TTC549 (cell line): ENCODE measurements at regions not wholly inside any gene's neighbourhood (a gene's known extent, or its start where the extent isn't known, plus 50 kb on each side); places are given as distances from the start of the nearest gene placed in this dataset.

Experiments
- FAIRE-seq: peaks from 2 replicates; lab custom pipeline; 2012; peaks lifted over from hg19 to GRCh38; lab: Jason Lieb, UNC

GRCh38 chr2:122179492-122180165, 424.2 kb downstream of the TSN start:
- FAIRE-seq, result no peak

- FAIRE-seq, result no peak
Observed at GRCh38 chr2:122180972-122181371, 425.5 kb downstream of the TSN start.

GRCh38 chr2:122182616-122183355, 427.3 kb downstream of the TSN start:
- no peak for FAIRE-seq

DNA sequence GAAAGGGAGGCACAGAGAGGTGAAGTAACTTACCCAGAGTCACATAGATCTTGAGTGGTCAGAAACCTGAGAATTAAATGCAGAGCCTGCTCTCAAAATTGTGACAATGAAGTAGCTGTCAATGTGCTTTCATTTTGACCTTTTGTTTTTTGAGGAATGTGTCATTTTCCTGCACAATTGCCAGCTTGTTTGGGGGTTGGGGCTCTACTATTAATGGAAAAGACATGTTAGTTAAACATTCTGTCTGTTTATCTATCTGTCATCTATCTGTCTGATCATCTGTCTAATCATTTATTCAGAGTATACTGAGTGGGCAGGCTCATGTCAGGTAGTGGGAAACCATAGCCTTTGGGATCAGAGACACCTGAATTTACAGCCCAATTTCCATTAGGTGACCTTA, 428.4 kb downstream of the TSN start:
- FAIRE-seq, result no peak

GRCh38 chr2:122186761-122187222, 431.3 kb downstream of the TSN start:
- no peak for FAIRE-seq

DNA sequence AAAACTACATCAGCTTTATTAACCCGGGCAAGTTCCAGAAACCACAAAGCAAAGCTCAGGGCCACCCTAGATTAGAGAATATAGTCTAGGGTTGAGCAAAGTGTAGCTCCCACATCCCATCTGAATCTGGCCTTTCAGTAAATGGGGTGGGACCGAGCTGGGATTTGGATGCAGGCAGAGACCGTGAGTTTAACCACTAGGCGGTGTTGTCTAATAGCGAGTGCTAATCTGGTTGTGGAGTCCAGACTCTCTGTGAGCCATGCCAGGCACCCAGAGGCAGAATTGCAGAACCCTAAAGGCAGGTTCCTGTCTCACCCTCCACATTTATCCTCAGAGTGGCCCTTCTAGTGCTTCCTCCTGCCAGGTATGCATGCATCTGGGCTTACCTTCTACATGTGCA, 435.9 kb downstream of the TSN start:
- no peak for FAIRE-seq

- no peak for FAIRE-seq
Observed at GRCh38 chr2:122193622-122194021, 438.2 kb downstream of the TSN start.

DNA sequence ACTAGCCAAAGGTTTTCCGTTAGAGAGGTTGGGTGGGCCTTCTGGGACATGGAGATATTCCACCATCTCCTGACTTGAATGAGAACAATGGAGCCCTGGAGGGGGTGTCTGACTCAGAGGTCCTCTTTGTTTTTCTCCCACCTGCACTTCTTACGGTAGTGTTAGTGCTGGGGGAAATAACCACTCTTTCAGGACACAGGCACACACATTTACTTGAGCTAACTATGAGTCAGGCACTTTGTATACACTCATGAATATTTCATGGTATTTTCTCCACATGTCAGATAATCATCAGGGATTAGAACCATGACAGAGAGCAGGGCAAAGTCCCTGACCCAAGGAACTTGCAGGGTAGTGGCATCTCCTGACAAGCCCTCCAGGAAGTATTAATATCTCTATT, 439.1 kb downstream of the TSN start:
- no peak for FAIRE-seq

DNA sequence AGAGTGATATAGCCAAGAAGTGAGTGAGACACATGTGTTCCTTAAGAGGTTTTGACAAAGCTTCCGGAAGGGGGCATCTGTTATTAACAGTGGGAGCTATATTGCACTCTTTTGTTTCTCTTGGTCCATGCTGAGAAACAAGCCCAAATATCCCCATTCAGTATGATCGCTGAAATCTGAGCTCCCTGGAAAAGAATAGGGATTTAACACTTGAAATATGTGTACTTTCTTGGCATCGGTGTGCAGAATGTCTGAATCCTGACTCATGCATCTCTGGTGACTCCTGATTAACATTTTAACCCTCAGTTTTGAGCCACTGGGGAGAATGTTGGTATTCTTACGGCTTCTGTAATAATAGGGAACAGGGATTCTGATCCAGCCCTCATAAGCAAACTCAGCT, 448.1 kb downstream of the TSN start:
- FAIRE-seq, result no peak

GRCh38 chr2:122205641-122206040, 450.2 kb downstream of the TSN start:
- no peak for FAIRE-seq

GRCh38 chr2:122206101-122206500, 450.6 kb downstream of the TSN start:
- no peak for FAIRE-seq

DNA sequence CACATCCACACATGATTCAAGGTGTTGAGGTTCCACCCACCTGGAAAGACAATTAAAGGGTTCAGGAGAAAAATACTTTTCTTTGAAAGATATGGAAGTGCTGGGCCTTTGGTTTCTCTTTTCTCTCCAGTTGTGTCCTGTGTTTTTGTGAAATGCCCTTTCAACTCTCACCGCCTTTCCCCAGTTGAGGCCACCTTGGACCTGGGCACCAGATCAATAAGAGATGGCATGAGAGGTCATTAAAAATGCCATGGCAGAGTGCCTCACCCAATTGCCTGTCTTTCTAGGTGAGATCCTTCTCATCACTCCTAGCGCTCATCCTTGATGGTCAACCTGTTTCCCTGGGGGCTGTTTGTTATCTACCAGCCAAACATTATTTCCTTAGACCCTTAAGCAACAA, 453.9 kb downstream of the TSN start:
- FAIRE-seq, result no peak

GRCh38 chr2:122210065-122210464, 454.6 kb downstream of the TSN start:
- FAIRE-seq, result no peak

DNA sequence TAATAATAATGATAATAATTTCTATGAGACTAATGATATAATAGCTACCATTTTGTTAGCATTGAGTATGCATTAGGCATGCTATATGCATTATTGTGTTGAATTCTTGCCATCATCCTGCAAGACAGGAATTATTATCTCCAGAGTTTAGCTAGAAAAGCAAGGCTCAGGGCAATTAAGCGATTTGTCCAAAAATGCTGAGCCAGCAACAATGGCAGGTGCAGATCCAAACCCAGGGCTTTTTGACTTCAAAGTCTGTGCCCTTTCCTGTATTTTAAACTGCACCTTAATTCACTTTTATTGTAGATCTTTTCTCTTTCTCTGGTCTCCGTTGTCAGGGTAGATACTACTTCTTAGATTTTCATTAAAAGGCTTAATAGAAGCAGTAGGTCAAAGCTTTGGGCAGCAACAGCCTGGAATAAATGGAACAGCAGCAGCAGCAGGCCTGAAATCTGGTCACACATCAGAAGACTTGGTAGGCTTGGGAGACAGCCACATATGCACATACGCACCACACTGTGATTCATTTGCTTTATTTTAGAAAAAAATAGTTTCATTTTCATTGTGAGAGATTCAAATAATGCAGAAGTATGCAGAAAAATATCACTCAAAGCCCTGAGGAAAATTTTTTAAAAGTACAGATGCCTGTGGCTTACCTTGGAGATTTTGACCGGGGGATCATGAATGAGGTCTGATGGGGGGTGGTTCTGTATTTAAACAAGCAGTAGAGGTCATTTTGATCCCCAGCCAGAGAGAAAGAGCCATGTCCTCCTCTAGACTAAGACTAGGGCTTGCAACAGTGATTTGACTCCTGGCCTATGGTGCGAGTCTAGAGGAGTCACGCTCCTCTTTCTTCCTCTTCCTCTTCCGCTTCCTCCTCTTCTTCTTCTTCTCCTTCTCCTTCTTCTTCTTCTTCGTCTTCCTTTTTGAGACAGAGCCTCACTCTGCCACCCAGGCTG, 455.7 kb downstream of the TSN start:
- no peak for FAIRE-seq

DNA sequence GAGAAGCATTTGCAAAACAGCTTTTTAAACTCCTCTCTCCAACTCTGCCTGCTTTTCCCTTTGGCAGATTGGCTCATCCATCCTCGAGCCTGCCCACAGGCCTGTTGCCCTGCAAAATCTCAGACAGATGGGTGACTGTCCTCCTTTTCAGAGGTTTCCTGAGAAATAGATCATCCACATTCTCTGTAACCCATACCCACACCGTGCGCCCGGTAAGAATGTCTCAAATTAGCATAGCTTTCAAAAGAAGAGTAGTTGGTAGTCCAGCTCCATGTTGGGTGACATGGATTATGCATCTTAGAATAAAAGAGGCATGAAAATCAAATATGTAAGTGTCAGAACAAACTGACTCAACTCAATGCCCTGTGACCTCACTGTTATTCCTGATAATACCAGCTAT, 457.9 kb downstream of the TSN start:
- no peak for FAIRE-seq

DNA sequence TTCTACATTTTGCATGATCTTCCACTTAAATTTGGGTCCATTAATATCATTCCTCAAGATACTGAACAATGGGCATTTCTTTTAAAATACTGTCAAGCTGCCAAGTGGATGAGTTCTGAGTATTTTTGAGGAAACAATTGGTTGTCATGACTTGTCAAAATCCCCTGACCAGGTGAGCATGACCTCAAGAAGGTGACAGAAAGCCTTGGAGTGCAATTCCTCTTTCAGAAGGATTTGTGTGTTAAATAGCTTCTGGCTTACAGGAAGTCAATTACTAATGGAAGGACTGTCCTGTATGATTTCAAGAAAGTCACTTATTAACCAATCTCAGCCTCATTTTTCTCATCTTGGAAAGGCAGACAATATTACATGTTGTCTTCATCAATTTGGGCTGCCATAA, 460.6 kb downstream of the TSN start:
- no peak for FAIRE-seq

DNA sequence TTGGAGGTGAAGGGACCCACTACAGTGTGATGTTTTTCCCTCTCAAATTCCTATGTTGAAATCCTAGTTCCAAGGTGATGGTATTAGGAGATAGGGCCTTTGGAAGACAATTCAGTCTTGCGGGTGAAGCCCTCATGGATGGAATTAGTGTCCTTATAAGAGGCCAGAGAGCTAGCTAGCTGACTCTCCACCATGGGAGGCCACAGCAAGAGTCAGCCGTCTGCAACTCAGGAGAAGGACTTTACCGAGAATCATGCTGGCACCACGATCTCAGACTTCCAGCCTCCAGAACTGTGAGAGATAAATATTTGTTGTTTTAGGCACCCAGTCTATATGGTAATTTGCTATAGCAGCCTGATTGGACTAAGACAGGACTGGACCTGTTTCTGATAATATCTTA, 461.4 kb downstream of the TSN start:
- FAIRE-seq, result no peak

- FAIRE-seq, result no peak
Observed at GRCh38 chr2:122218596-122218995, 463.1 kb downstream of the TSN start.

GRCh38 chr2:122219504-122219903, 464.1 kb downstream of the TSN start:
- FAIRE-seq, result no peak

DNA sequence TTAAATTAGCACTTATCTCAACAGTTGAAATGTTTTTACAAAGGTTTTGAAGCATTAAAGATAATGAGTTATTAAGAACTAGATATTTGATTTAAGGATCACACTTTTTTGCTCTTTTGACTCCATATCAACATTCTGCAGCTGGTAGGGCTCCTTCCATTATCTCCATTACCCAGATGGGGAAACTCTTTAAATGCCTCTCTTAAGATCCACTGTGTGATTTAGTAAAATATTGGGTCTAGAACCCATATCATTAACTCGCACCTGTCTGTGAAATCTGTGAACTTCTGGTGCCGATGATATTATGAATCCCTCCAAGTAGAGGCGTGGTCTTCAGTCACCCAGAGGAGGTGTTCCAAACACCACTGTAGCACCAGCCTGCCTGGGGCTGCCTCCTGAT, 466.2 kb downstream of the TSN start:
- no peak for FAIRE-seq

DNA sequence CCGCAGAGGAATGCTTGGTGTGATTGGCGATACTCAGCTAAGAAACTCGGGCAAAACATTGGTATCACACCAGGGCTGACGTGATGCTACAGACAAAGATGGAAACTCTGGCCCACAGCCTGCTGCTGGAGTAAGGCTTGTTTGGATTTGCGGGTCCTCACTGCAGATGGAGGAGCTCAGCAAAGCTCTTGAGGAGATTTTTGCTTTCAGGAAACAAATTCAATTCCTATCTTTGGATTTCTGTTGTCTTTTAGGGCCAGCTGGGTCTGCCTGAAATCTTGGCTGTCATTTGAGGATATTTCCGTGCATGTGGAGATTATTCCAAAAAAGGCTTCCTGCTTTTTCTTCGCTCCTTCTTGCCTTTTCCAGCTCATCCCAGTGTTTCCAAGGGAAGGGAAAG, 475.8 kb downstream of the TSN start:
- FAIRE-seq, result no peak

- no peak for FAIRE-seq
Observed at GRCh38 chr2:122233372-122233771, 477.9 kb downstream of the TSN start.
